ENCODE measurements at regions not wholly inside any gene's neighbourhood (a gene's known extent, or its start where the extent isn't known, plus 50 kb on each side); places are given as distances from the start of the nearest gene placed in this dataset.

DNA sequence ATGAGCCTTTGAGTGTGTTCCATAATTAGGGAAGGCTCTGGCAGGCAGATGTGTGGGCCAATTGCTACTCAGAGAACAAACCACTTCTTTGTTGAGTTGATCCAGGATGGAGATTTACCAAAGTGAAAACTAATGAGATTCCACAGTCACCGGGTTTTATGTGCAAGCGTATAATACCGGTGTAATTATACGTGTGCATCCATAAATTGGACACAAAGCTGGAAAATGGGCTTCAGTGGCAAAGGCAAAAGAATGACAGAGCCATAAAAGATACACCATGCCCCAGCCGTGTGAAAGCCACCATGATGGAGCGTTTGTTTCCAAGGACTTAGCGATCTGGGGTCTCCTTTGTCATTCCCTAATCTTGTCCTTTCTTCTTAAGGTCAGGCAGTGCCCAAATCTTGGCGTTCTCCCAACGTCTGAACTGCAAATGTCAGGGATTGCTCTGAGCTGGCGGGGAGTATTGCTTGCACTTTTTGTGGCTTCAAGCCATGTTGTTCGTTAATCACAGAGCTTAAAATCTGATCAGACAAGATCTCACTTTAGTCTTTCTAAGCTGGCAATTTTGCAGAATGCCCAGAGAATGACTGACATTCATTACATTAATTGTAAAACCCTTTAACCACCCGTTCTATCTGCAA is 70.1 kb downstream of the NPTX2 start:
- in situ Hi-C loops (cut with HindIII; ENCODE audit: low pct_ligation_motif_present, low sequenced_read_pairs) = no loop called here
- Histone ChIP-seq H3K36me3 (replicated peaks) (no peaks in the 10 kb centered on the region), H3K27ac (no peak overlapping the region), H3K4me3 (ENCODE audit: low read depth, low read length) (no peak overlapping the region), H3K27me3 (replicated peaks) (no peaks in the 10 kb centered on the region)
- TF ChIP-seq, protein P1, sequence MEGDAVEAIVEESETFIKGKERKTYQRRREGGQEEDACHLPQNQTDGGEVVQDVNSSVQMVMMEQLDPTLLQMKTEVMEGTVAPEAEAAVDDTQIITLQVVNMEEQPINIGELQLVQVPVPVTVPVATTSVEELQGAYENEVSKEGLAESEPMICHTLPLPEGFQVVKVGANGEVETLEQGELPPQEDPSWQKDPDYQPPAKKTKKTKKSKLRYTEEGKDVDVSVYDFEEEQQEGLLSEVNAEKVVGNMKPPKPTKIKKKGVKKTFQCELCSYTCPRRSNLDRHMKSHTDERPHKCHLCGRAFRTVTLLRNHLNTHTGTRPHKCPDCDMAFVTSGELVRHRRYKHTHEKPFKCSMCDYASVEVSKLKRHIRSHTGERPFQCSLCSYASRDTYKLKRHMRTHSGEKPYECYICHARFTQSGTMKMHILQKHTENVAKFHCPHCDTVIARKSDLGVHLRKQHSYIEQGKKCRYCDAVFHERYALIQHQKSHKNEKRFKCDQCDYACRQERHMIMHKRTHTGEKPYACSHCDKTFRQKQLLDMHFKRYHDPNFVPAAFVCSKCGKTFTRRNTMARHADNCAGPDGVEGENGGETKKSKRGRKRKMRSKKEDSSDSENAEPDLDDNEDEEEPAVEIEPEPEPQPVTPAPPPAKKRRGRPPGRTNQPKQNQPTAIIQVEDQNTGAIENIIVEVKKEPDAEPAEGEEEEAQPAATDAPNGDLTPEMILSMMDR (IDR thresholded peaks at IDR 0.05; ENCODE audit: low read depth, low read length, missing control alignments) = no peak
- DNase-seq = no peak

DNA sequence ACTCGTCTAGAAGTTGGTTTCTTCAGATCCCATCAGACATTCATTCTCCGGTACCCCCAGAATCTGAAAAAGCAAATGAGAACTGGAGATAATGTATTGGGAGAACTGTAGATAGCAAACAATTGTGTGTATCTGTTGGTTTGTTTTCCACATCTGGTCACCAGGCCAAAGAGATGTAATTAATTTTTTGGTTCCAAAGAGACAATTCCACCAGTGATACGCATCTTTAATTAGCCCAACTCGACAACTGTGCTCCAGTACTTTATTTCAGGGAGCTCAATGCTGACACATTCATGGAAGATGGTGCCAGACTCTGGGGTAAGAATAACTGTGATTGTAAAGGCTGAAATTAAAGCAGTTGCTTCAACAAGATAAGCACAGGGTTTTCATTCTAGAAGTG is 74.5 kb downstream of the NPTX2 start:
- no peak for DNase-seq
- Histone ChIP-seq H3K36me3 (replicated peaks) (no peaks in the 10 kb centered on the region), H3K27me3 (replicated peaks) (no peaks in the 10 kb centered on the region), H3K27ac (no peak overlapping the region), H3K4me3 (ENCODE audit: low read depth, low read length) (no peak overlapping the region)
- TF ChIP-seq, protein P1 (IDR thresholded peaks at IDR 0.05; ENCODE audit: low read depth, low read length, missing control alignments) = no peak
- in situ Hi-C loops (cut with HindIII; ENCODE audit: low pct_ligation_motif_present, low sequenced_read_pairs) = no loop called here

DNA sequence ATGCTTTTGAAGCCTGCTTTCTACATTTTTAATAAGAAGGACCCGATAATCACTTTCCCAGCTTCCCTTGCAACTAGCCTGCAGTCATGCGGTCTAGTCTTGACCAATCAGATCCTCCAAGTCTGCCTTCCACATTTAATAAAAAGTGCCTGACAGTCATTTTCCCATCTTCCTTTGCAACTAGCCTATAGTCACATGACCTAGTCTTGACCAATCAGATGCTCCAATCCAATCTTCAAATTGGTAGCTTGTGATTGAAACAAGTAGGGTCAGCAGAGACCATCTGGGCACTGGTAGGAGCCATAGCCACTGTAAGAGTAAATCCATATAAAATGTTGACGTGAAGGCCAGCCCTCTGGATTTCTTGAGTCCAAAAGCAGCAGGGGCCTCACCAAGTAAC is 80.0 kb downstream of the NPTX2 start:
- no peaks in the 10 kb centered on the region for H3K36me3 ChIP-seq (replicated peaks)
- H3K27me3 ChIP-seq (replicated peaks) = no peaks in the 10 kb centered on the region
- TF ChIP-seq, protein P1 (IDR thresholded peaks at IDR 0.05; ENCODE audit: low read depth, low read length, missing control alignments) = no peak
- in situ Hi-C loops (cut with HindIII; ENCODE audit: low pct_ligation_motif_present, low sequenced_read_pairs) = no loop called here
- DNase-seq = no peak
- H3K4me3 ChIP-seq (ENCODE audit: low read depth, low read length) = no peak overlapping the region
- H3K27ac ChIP-seq = no peak overlapping the region

DNA sequence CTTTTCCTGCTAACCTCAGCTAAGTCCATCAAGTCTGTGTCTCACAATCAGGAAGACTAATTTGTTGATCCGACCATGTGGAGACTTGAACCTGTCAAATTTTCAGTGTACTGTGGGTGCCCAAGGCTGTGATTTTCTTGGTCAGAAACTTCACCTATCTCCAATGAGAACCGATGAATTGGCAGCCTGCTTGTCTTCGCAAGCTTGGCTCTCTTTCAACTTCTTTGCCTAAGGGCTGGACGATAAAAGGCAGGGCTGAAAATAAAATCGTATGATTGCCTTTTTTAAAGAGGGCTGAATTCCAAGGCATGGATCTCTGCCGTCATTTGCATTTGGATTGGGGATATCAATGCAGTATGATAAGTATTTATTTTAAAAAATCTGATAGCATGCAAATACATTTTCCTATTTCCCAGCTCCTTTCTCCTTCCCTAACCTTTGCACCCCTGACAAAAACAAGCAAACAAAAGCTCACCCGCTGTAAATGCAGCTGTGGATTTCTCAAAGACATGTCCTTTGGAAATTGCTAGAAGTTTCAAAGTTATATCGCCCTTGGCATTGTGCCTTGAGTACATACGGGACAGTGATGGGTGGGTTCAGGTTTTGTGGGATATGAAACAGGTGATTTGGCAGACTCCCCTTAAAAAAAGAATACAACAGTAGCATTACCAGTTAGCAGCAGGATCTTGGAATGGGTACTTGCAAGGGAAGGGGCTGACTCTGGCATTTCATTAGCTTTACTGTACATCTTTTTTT is 80.6 kb downstream of the NPTX2 start:
- TF ChIP-seq, protein P1 (IDR thresholded peaks at IDR 0.05; ENCODE audit: low read depth, low read length, missing control alignments) = no peak
- no peaks in the 10 kb centered on the region for H3K36me3 ChIP-seq (replicated peaks)
- in situ Hi-C loops (cut with HindIII; ENCODE audit: low pct_ligation_motif_present, low sequenced_read_pairs) = no loop called here
- no peak overlapping the region for H3K4me3 ChIP-seq (ENCODE audit: low read depth, low read length)
- H3K27ac ChIP-seq = no peak overlapping the region
- no peaks in the 10 kb centered on the region for H3K27me3 ChIP-seq (replicated peaks)
- DNase-seq = no peak

DNA sequence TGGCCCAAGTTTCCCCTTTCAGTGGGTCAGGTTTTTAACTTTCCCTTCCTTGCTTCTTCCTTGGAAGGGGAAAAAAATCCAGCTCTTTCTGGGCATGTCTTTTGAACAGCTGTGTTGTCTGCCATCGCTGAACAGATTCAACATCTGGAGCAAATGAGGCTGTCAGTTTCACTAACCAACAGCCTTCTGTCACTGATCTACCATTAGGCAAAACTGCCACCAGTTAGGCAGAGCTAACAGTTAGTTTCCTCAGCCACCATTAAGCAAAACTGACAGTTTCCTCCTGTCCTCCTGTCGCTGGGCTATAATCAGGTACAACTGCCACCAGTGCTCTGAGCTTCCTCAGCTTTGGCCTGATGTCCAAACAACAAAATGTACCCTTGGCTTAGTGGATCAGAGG is 81.9 kb downstream of the NPTX2 start:
- H3K27ac ChIP-seq = no peak overlapping the region
- no peak for DNase-seq
- in situ Hi-C loops (cut with HindIII; ENCODE audit: low pct_ligation_motif_present, low sequenced_read_pairs) = no loop called here
- no peaks in the 10 kb centered on the region for H3K27me3 ChIP-seq (replicated peaks)
- TF ChIP-seq, protein P1 (IDR thresholded peaks at IDR 0.05; ENCODE audit: low read depth, low read length, missing control alignments) = no peak
- no peaks in the 10 kb centered on the region for H3K36me3 ChIP-seq (replicated peaks)
- H3K4me3 ChIP-seq (ENCODE audit: low read depth, low read length) = no peak overlapping the region

Measured in brain microvascular endothelial cell (primary cell).